MCF 10A (cell line): ENCODE measurements at regions not wholly inside any gene's neighbourhood (a gene's known extent, or its start where the extent isn't known, plus 50 kb on each side); places are given as distances from the start of the nearest gene placed in this dataset.

Experiments
- BruUV-seq: library from RNA; stranded (reverse); fragments of 400-500 nt; replicated peaks from 2 replicates; lab custom pipeline; 2021; lab: Mats Ljungman, UMichigan
- CTCF ChIA-PET: fragments of 300-600 bp; sonication (Branson Sonifier 250); formaldehyde crosslinking; extraction: SDS; loops from one replicate; lab custom pipeline; 2021; ENCODE audit warnings: antibody characterized with exemption, inconsistent platforms; lab: Yijun Ruan, JAX
- POLR2A ChIA-PET: fragments of 300-600, 350-650 bp; sonication (Branson Sonifier 250); formaldehyde crosslinking; extraction: SDS; loops from one replicate; lab custom pipeline; 2020; ENCODE audit warnings: antibody characterized with exemption, inconsistent platforms; lab: Yijun Ruan, JAX
- DNase-seq: peaks from one replicate; pipeline ENCODE4 v3.0.0-alpha.2; 2018; ENCODE audit not compliant: unreplicated experiment
- H3K27ac Mint-ChIP-seq: one replicate; pipeline ENCODE4 v1.8.0; 2022; ENCODE audit warnings: mild to moderate bottlenecking, low read depth, mixed read lengths; ENCODE audit not compliant: unreplicated experiment
- H3K27me3 Mint-ChIP-seq: one replicate; pipeline ENCODE4 v1.8.0; 2022; ENCODE audit warnings: mixed read lengths; ENCODE audit not compliant: insufficient read depth, unreplicated experiment
- H3K36me3 Mint-ChIP-seq: one replicate; pipeline ENCODE4 v1.8.0; 2022; ENCODE audit warnings: mild to moderate bottlenecking, moderate library complexity, mixed read lengths; ENCODE audit not compliant: insufficient read depth, unreplicated experiment
- H3K4me1 Mint-ChIP-seq: one replicate; pipeline ENCODE4 v1.8.0; 2022; ENCODE audit warnings: mixed read lengths; ENCODE audit not compliant: insufficient read depth, unreplicated experiment
- H3K4me3 Mint-ChIP-seq: one replicate; pipeline ENCODE4 v1.8.0; 2022; ENCODE audit warnings: mild to moderate bottlenecking, moderate library complexity, mixed read lengths; ENCODE audit not compliant: unreplicated experiment
- H3K9me3 Mint-ChIP-seq: one replicate; pipeline ENCODE4 v1.8.0; 2022; ENCODE audit warnings: mixed read lengths; ENCODE audit not compliant: unreplicated experiment
- CTCF ChIP-seq: fragments of 200-600 bp; IDR thresholded peaks from one replicate; pipeline ENCODE4 v1.8.0; 2022; ENCODE audit warnings: antibody characterized with exemption, mild to moderate bottlenecking; ENCODE audit not compliant: unreplicated experiment
- intact Hi-C: fragments of 100-400 bp; cut with micrococcal nuclease; formaldehyde crosslinking; loops from 2 replicates; pipeline ENCODE4 v1.14.1; 2022

- Mint-ChIP-seq H3K27ac (no peak overlapping the region), H3K9me3 (no peaks in the 10 kb centered on the region), H3K4me3 (no peak overlapping the region), H3K27me3 (no peaks in the 10 kb centered on the region), H3K36me3 (no peaks in the 10 kb centered on the region), H3K4me1 (no peaks in the 10 kb centered on the region)
- no peak for TF ChIP-seq CTCF
- intact Hi-C loops, result no loop called here
- no TSS peak for BruUV-seq
- ChIA-PET POLR2A (no interaction called here), CTCF (no interaction called here)
- no peak for DNase-seq
Observed at GRCh38 chr4:141538001-141538400, 98.4 kb upstream of the IL15 start.

- Mint-ChIP-seq H3K27me3 (no peaks in the 10 kb centered on the region), H3K4me1 (no peaks in the 10 kb centered on the region), H3K36me3 (no peaks in the 10 kb centered on the region), H3K9me3 (no peaks in the 10 kb centered on the region), H3K27ac (no peak overlapping the region), H3K4me3 (no peak overlapping the region)
- ChIA-PET CTCF (interaction anchor here (0.6 kb wide), 1 partner anchor 99 kb away, joined by 3 read pairs; no protein-coding TSS in a partner anchor), POLR2A (no interaction called here)
- DNase-seq, result no peak
- intact Hi-C loops, result no loop called here
- no TSS peak for BruUV-seq
- no peak for TF ChIP-seq CTCF
Observed at GRCh38 chr4:141540643-141541042, 95.7 kb upstream of the IL15 start.

GRCh38 chr4:141541851-141542250, 94.5 kb upstream of the IL15 start:
- Mint-ChIP-seq H3K4me3 (no peak overlapping the region), H3K4me1 (no peaks in the 10 kb centered on the region)
- CTCF ChIA-PET, result interaction anchor here (0.6 kb wide), 1 partner anchor 137 kb away, joined by 3 read pairs; no protein-coding TSS in a partner anchor

DNA sequence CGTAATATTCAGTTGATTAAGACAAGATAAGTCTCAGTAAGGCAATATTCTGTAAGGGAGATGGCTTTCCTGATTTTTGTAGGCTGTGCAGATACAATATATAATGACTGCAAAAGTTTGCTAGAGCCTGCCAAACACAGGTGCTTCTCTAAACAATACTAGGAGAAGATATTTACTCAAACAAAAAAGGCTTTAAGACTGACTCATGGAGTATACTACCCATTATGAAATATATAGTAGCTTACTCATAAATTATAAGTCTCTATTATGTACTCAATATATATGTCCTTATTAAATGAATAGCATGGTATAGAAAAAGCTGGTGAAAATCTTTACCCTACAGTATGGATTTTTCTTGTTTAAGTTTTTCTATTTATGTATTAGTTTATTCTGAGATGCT, 93.2 kb upstream of the IL15 start:
- H3K36me3 Mint-ChIP-seq, result no peaks in the 10 kb centered on the region
- CTCF ChIA-PET, result interaction anchor here (0.7 to 1.1 kb wide), 3 partner anchors 53 to 236 kb away, joined by 3 read pairs; no protein-coding TSS in a partner anchor

More at GRCh38 chr4:141541851-141542250, 94.5 kb upstream of the IL15 start:
- Mint-ChIP-seq H3K27ac (no peak overlapping the region), H3K27me3 (no peaks in the 10 kb centered on the region), H3K9me3 (no peaks in the 10 kb centered on the region), H3K36me3 (no peaks in the 10 kb centered on the region)
- BruUV-seq, result no TSS peak
- no peak for DNase-seq
- intact Hi-C loops, result no loop called here
- TF ChIP-seq CTCF, result no peak
- POLR2A ChIA-PET, result interaction anchor here (0.6 kb wide), 1 partner anchor 177 kb away, joined by 3 read pairs; no protein-coding TSS in a partner anchor

More for the DNA sequence above, 93.2 kb upstream of the IL15 start:
- no TSS peak for BruUV-seq
- no peak overlapping the region for H3K4me3 Mint-ChIP-seq
- DNase-seq, result no peak
- no peaks in the 10 kb centered on the region for H3K4me1 Mint-ChIP-seq
- POLR2A ChIA-PET, result no interaction called here
- intact Hi-C loops, result no loop called here
- H3K27ac Mint-ChIP-seq, result no peak overlapping the region
- TF ChIP-seq CTCF, result no peak
- H3K9me3 Mint-ChIP-seq, result no peaks in the 10 kb centered on the region
- no peaks in the 10 kb centered on the region for H3K27me3 Mint-ChIP-seq
